Astrocyte (in vitro differentiated cells and primary cell): ENCODE measurements at regions not wholly inside any gene's neighbourhood (a gene's known extent, or its start where the extent isn't known, plus 50 kb on each side); places are given as distances from the start of the nearest gene placed in this dataset.

Experiments
- DNase-seq: peaks from one replicate; pipeline ENCODE4 v3.0.0-alpha.2; 2010; ENCODE audit warnings: low read depth
- FAIRE-seq: peaks from 2 replicates; lab custom pipeline; 2011; peaks lifted over from hg19 to GRCh38; lab: Jason Lieb, UNC
- H2AFZ ChIP-seq: 2 replicates; pipeline ENCODE4 v1.6.0; 2012; ENCODE audit warnings: low read depth, low read length, inconsistent platforms
- H3K27ac ChIP-seq: 2 replicates; pipeline ENCODE4 v1.5.1; 2011; ENCODE audit warnings: low read depth, low read length, inconsistent platforms
- H3K27me3 ChIP-seq: 2 replicates; pipeline ENCODE4 v1.6.0; 2011; ENCODE audit warnings: low read length, inconsistent platforms; ENCODE audit not compliant: insufficient read depth
- H3K36me3 ChIP-seq: 2 replicates; pipeline ENCODE4 v1.5.1; 2011; ENCODE audit warnings: low read length, inconsistent platforms; ENCODE audit not compliant: insufficient read depth
- H3K4me1 ChIP-seq: 2 replicates; pipeline ENCODE4 v1.5.1; 2011; ENCODE audit warnings: low read length, inconsistent platforms; ENCODE audit not compliant: insufficient read depth
- H3K4me2 ChIP-seq: 2 replicates; pipeline ENCODE4 v1.6.0; 2012; ENCODE audit warnings: low read length, inconsistent platforms
- H3K4me3 ChIP-seq: 2 replicates; pipeline ENCODE4 v1.5.1; 2011; ENCODE audit warnings: low read depth, mild to moderate bottlenecking, low read length, inconsistent platforms; ENCODE audit not compliant: insufficient read depth
- H3K79me2 ChIP-seq: 2 replicates; pipeline ENCODE4 v1.6.0; 2012; ENCODE audit warnings: mild to moderate bottlenecking, low read length, inconsistent platforms; ENCODE audit not compliant: insufficient read depth
- H3K9ac ChIP-seq: 2 replicates; pipeline ENCODE4 v1.6.0; 2012; ENCODE audit warnings: mild to moderate bottlenecking, low read length, inconsistent platforms
- H3K9me3 ChIP-seq: 2 replicates; pipeline ENCODE4 v1.5.1; 2012; ENCODE audit warnings: low read depth, mild to moderate bottlenecking, low read length, inconsistent platforms; ENCODE audit not compliant: insufficient read depth
- H4K20me1 ChIP-seq: 2 replicates; pipeline ENCODE4 v1.6.0; 2012; ENCODE audit warnings: low read length, inconsistent platforms; ENCODE audit not compliant: insufficient read depth
- H3K27ac Mint-ChIP-seq: one replicate; pipeline ENCODE4 v1.8.0; 2021; ENCODE audit warnings: mild to moderate bottlenecking, mixed read lengths; ENCODE audit not compliant: unreplicated experiment
- H3K27me3 Mint-ChIP-seq: one replicate; pipeline ENCODE4 v1.8.0; 2021; ENCODE audit warnings: low read depth, mixed read lengths; ENCODE audit not compliant: unreplicated experiment
- H3K36me3 Mint-ChIP-seq: one replicate; pipeline ENCODE4 v1.8.0; 2021; ENCODE audit warnings: low read depth, mixed read lengths; ENCODE audit not compliant: unreplicated experiment
- H3K4me1 Mint-ChIP-seq: one replicate; pipeline ENCODE4 v1.8.0; 2021; ENCODE audit warnings: low read depth, mixed read lengths; ENCODE audit not compliant: unreplicated experiment
- H3K4me3 Mint-ChIP-seq: one replicate; pipeline ENCODE4 v1.8.0; 2021; ENCODE audit warnings: mild to moderate bottlenecking, moderate library complexity, mixed read lengths; ENCODE audit not compliant: unreplicated experiment
- H3K9me3 Mint-ChIP-seq: one replicate; pipeline ENCODE4 v1.8.0; 2021; ENCODE audit warnings: mild to moderate bottlenecking, mixed read lengths; ENCODE audit not compliant: unreplicated experiment
- EZH2 ChIP-seq: IDR thresholded peaks from 2 replicates; pipeline ENCODE4 v1.6.1; 2012; ENCODE audit warnings: mild to moderate bottlenecking, low read length, inconsistent platforms; ENCODE audit not compliant: insufficient read depth
- TF ChIP-seq, protein P1 (sequence below): IDR thresholded peaks from 2 replicates; pipeline ENCODE4 v1.5.1; 2011; ENCODE audit warnings: low read depth, mild to moderate bottlenecking, inconsistent platforms, low read length, moderate library complexity; ENCODE audit not compliant: insufficient read depth

DNA sequence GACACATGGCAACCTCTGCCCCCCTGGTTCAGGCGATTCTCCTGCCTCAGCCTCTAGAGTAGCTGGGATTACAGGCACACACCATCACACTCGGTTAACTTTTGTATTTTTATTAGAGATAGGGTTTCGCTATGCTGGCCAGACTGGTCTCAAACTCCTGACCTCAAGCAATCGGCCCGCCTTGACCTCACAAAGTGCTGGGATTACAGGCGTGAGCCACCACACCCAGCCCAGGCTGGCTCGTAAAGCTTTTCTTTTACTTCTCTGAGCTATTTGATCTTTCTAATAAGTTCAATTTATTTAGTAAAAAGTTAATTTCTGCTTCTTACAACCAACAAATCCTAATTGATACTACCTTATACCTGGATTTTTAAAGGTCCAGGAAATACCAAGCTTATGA is 127.4 kb upstream of the KRR1 start:
- H4K20me1 ChIP-seq, result no peaks in the 10 kb centered on the region
- Mint-ChIP-seq H3K27ac (peak overlapping the region; percentile 6), H3K4me1 (peaks cover 63% of the 10 kb centered on the region), H3K9me3 (no peaks in the 10 kb centered on the region), H3K27me3 (no peaks in the 10 kb centered on the region), H3K36me3 (no peaks in the 10 kb centered on the region), H3K4me3 (no peak overlapping the region)
- no peak overlapping the region for H3K27ac ChIP-seq
- H3K79me2 ChIP-seq, result no peaks in the 10 kb centered on the region
- no peak overlapping the region for H3K4me2 ChIP-seq
- no peaks in the 10 kb centered on the region for H3K27me3 ChIP-seq
- DNase-seq (no peak), FAIRE-seq (no peak)
- no peaks in the 10 kb centered on the region for H3K9me3 ChIP-seq
- TF ChIP-seq, protein P1, sequence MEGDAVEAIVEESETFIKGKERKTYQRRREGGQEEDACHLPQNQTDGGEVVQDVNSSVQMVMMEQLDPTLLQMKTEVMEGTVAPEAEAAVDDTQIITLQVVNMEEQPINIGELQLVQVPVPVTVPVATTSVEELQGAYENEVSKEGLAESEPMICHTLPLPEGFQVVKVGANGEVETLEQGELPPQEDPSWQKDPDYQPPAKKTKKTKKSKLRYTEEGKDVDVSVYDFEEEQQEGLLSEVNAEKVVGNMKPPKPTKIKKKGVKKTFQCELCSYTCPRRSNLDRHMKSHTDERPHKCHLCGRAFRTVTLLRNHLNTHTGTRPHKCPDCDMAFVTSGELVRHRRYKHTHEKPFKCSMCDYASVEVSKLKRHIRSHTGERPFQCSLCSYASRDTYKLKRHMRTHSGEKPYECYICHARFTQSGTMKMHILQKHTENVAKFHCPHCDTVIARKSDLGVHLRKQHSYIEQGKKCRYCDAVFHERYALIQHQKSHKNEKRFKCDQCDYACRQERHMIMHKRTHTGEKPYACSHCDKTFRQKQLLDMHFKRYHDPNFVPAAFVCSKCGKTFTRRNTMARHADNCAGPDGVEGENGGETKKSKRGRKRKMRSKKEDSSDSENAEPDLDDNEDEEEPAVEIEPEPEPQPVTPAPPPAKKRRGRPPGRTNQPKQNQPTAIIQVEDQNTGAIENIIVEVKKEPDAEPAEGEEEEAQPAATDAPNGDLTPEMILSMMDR, result no peak
- TF ChIP-seq EZH2, result no peak
- no peak overlapping the region for H3K4me3 ChIP-seq
- H2AFZ ChIP-seq, result no peak overlapping the region
- peaks cover 40% of the 10 kb centered on the region for H3K4me1 ChIP-seq
- H3K9ac ChIP-seq, result no peak overlapping the region
- H3K36me3 ChIP-seq, result no peaks in the 10 kb centered on the region

DNA sequence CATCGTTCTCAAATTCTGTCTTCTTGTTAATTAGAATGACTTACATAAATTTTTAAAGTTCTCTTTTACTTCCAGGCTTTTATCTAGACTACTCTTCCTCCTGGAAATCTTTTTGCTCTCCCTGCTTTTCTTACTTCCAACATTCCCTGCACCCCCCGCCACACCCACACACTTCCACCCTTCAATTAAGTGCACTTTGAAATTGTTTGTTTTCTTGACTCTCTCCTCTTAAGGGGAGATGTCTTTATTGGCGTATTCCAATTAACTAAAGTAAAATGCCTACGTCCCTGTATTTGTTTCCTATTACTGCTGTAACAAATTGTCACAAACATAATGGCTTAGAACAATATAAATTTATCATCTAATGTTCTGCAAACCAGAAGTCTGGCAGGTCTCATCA is 125.2 kb upstream of the KRR1 start:
- Histone ChIP-seq H3K9me3 (no peaks in the 10 kb centered on the region), H3K4me1 (peaks cover 31% of the 10 kb centered on the region), H3K4me3 (no peak overlapping the region), H3K27me3 (no peaks in the 10 kb centered on the region), H3K4me2 (peak overlapping the region; percentile 51), H3K9ac (no peak overlapping the region), H3K79me2 (no peaks in the 10 kb centered on the region), H4K20me1 (no peaks in the 10 kb centered on the region), H3K36me3 (no peaks in the 10 kb centered on the region), H2AFZ (no peak overlapping the region), H3K27ac (peak overlapping the region; percentile 77)
- no peak for DNase-seq
- H3K4me1 Mint-ChIP-seq, result peaks cover 49% of the 10 kb centered on the region
- no peaks in the 10 kb centered on the region for H3K9me3 Mint-ChIP-seq
- no peak overlapping the region for H3K4me3 Mint-ChIP-seq
- no peaks in the 10 kb centered on the region for H3K36me3 Mint-ChIP-seq
- H3K27me3 Mint-ChIP-seq, result no peaks in the 10 kb centered on the region
- FAIRE-seq, result no peak
- TF ChIP-seq EZH2, result no peak
- TF ChIP-seq, protein P1, result no peak
- H3K27ac Mint-ChIP-seq, result peak overlapping the region; percentile 54

DNA sequence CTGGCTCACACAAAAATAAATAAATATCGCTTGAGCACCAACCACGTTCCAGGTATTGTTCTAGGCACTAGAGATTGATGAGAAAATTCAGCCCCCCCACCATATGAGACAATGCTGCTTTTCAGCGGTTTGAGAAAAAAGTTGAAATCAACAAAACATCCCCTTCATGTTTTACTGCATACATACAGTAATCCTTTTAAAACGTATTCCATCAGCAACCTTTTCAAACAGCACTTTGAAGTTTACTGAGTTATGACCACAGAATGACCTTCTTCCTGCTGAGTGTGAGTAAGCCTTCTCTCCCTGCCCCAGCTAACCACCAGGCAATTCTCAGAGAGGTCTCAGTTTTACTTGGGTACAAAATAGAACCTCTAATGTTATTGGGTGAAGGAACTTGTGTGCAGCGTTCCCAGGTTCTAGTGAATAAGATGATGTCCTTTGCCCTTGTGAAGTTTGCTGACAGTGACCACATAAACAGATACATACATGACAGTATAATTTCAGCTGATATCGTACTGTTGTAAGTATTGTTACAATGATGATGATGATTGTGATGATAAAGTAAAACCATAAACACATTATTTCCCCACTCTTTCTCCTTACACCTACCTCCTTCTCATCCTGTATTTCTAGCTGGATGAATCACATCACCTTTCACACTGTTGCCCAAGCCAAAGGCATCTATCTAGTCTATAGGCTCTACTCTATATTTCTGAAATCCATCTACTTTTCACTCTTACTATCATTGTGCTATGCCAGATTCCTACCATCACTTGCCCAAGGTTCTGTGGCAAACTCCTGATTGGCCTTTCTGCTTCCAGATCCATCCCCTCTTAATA is 124.4 kb upstream of the KRR1 start:
- no peaks in the 10 kb centered on the region for H3K27me3 ChIP-seq
- Mint-ChIP-seq H3K27me3 (no peaks in the 10 kb centered on the region), H3K4me1 (peaks cover 42% of the 10 kb centered on the region), H3K9me3 (no peaks in the 10 kb centered on the region), H3K27ac (peak overlapping the region; percentile 54), H3K36me3 (no peaks in the 10 kb centered on the region), H3K4me3 (no peak overlapping the region)
- no peaks in the 10 kb centered on the region for H3K36me3 ChIP-seq
- TF ChIP-seq, protein P1, result no peak
- no peak for TF ChIP-seq EZH2
- H3K4me1 ChIP-seq, result peaks cover 24% of the 10 kb centered on the region
- peak; percentile 86 for FAIRE-seq
- peak overlapping the region; percentile 38 for H3K9ac ChIP-seq
- H2AFZ ChIP-seq, result no peak overlapping the region
- no peaks in the 10 kb centered on the region for H3K9me3 ChIP-seq
- DNase-seq, result peak; percentile 99
- H3K4me2 ChIP-seq, result peak overlapping the region; percentile 51
- no peaks in the 10 kb centered on the region for H3K79me2 ChIP-seq
- peak overlapping the region; percentile 77 for H3K27ac ChIP-seq
- no peaks in the 10 kb centered on the region for H4K20me1 ChIP-seq
- H3K4me3 ChIP-seq, result no peak overlapping the region
